ENCODE measurements at regions not wholly inside any gene's neighbourhood (a gene's known extent, or its start where the extent isn't known, plus 50 kb on each side); places are given as distances from the start of the nearest gene placed in this dataset.

- no peaks in the 10 kb centered on the region for H3K27me3 ChIP-seq (ENCODE audit: control insufficient read depth, insufficient read depth, low read length)
- H3K4me3 ChIP-seq (ENCODE audit: low read depth, low read length) = no peak overlapping the region
- no peak overlapping the region for H3K9ac ChIP-seq
- no peaks in the 10 kb centered on the region for H3K36me3 ChIP-seq (ENCODE audit: control insufficient read depth, insufficient read depth, low read length)
- no peaks in the 10 kb centered on the region for H3K9me3 ChIP-seq (ENCODE audit: control insufficient read depth, low read length)
- no peaks in the 10 kb centered on the region for H3K4me1 ChIP-seq
- H2AFZ ChIP-seq = no peak overlapping the region
- no peak overlapping the region for H3K4me2 ChIP-seq (ENCODE audit: low read length)
- no peaks in the 10 kb centered on the region for H3K79me2 ChIP-seq
- H3K27ac ChIP-seq = no peak overlapping the region
- TF ChIP-seq CTCF (IDR thresholded peaks at IDR 0.05) = no peak
Observed at GRCh38 chr9:126088336-126088735, 238.3 kb upstream of the MVB12B start.

- Histone ChIP-seq H3K27me3 (ENCODE audit: control insufficient read depth, insufficient read depth, low read length) (no peaks in the 10 kb centered on the region), H3K27ac (no peak overlapping the region), H3K9ac (no peak overlapping the region), H3K4me2 (ENCODE audit: low read length) (no peak overlapping the region), H3K9me3 (ENCODE audit: control insufficient read depth, low read length) (no peaks in the 10 kb centered on the region), H3K4me3 (ENCODE audit: low read depth, low read length) (no peak overlapping the region), H3K79me2 (no peaks in the 10 kb centered on the region), H3K4me1 (no peaks in the 10 kb centered on the region), H3K36me3 (ENCODE audit: control insufficient read depth, insufficient read depth, low read length) (no peaks in the 10 kb centered on the region), H2AFZ (no peak overlapping the region)
- no peak for TF ChIP-seq CTCF (IDR thresholded peaks at IDR 0.05)
Observed at GRCh38 chr9:126089789-126090188, 236.8 kb upstream of the MVB12B start.

GRCh38 chr9:126093771-126094170 lies 232.9 kb upstream of the MVB12B start:
- H3K4me2 ChIP-seq (ENCODE audit: low read length) = no peak overlapping the region
- H3K4me1 ChIP-seq = no peaks in the 10 kb centered on the region
- H3K9ac ChIP-seq = no peak overlapping the region
- H3K9me3 ChIP-seq (ENCODE audit: control insufficient read depth, low read length) = no peaks in the 10 kb centered on the region
- TF ChIP-seq CTCF (IDR thresholded peaks at IDR 0.05) = no peak
- no peaks in the 10 kb centered on the region for H3K79me2 ChIP-seq
- H3K27ac ChIP-seq = no peak overlapping the region
- H3K27me3 ChIP-seq (ENCODE audit: control insufficient read depth, insufficient read depth, low read length) = no peaks in the 10 kb centered on the region
- H3K4me3 ChIP-seq (ENCODE audit: low read depth, low read length) = no peak overlapping the region
- H3K36me3 ChIP-seq (ENCODE audit: control insufficient read depth, insufficient read depth, low read length) = no peaks in the 10 kb centered on the region
- no peak overlapping the region for H2AFZ ChIP-seq

- H3K79me2 ChIP-seq = no peaks in the 10 kb centered on the region
- H3K27ac ChIP-seq = no peak overlapping the region
- TF ChIP-seq CTCF (IDR thresholded peaks at IDR 0.05) = no peak
- H3K4me3 ChIP-seq (ENCODE audit: low read depth, low read length) = no peak overlapping the region
- H2AFZ ChIP-seq = no peak overlapping the region
- H3K9me3 ChIP-seq (ENCODE audit: control insufficient read depth, low read length) = no peaks in the 10 kb centered on the region
- H3K36me3 ChIP-seq (ENCODE audit: control insufficient read depth, insufficient read depth, low read length) = no peaks in the 10 kb centered on the region
- H3K9ac ChIP-seq = no peak overlapping the region
- no peaks in the 10 kb centered on the region for H3K4me1 ChIP-seq
- H3K4me2 ChIP-seq (ENCODE audit: low read length) = no peak overlapping the region
- no peaks in the 10 kb centered on the region for H3K27me3 ChIP-seq (ENCODE audit: control insufficient read depth, insufficient read depth, low read length)
Observed at GRCh38 chr9:126095546-126096190, 231.0 kb upstream of the MVB12B start.

- Histone ChIP-seq H3K27me3 (ENCODE audit: control insufficient read depth, insufficient read depth, low read length) (no peaks in the 10 kb centered on the region), H3K9me3 (ENCODE audit: control insufficient read depth, low read length) (no peaks in the 10 kb centered on the region), H3K36me3 (ENCODE audit: control insufficient read depth, insufficient read depth, low read length) (no peaks in the 10 kb centered on the region), H3K4me3 (ENCODE audit: low read depth, low read length) (no peak overlapping the region), H3K4me2 (ENCODE audit: low read length) (no peak overlapping the region), H3K79me2 (no peaks in the 10 kb centered on the region), H2AFZ (no peak overlapping the region), H3K4me1 (no peaks in the 10 kb centered on the region), H3K9ac (no peak overlapping the region), H3K27ac (no peak overlapping the region)
- no peak for TF ChIP-seq CTCF (IDR thresholded peaks at IDR 0.05)
Observed at GRCh38 chr9:126096340-126096739, 230.3 kb upstream of the MVB12B start.
